HepG2 (cell line): ENCODE measurements at regions not wholly inside any gene's neighbourhood (a gene's known extent, or its start where the extent isn't known, plus 50 kb on each side); places are given as distances from the start of the nearest gene placed in this dataset.

ENCODE experiments used
- ATAC-seq: fragments of 200-7000 bp; cut with Tn5 transposase; 3 replicates; pipeline ENCODE4 v1.9.1; 2020; ENCODE audit warnings: mild to moderate bottlenecking, moderate library complexity
- BruUV-seq: library from RNA; stranded (reverse); fragments of 400-500 nt; replicated peaks from 2 replicates; lab custom pipeline; 2021; lab: Mats Ljungman, UMichigan
- CTCF ChIA-PET: fragments of 300-600 bp; formaldehyde crosslinking; extraction: SDS; loops from one replicate; lab custom pipeline; 2021; ENCODE audit warnings: low total read pairs, inconsistent platforms, low intra/inter-chr PET ratio; lab: Yijun Ruan, JAX
- POLR2A ChIA-PET: fragments of 350-600 bp; sonication (Branson Sonifier 250); formaldehyde crosslinking; loops from one replicate; lab custom pipeline; 2020; ENCODE audit warnings: antibody characterized with exemption, inconsistent platforms; lab: Yijun Ruan, JAX
- DNase-seq: peaks from one replicate; pipeline ENCODE4 v3.0.0-alpha.2; 2015; ENCODE audit warnings: low spot score
- FAIRE-seq: peaks from 3 replicates; lab custom pipeline; 2011; peaks lifted over from hg19 to GRCh38; lab: Jason Lieb, UNC
- H2AFZ ChIP-seq: one replicate; pipeline ENCODE4 v1.6.1; 2011; ENCODE audit warnings: low read length, inconsistent platforms
- H3K27ac ChIP-seq: fragments of 300-600 bp; 3 replicates; pipeline ENCODE4 v1.8.0; 2011; ENCODE audit warnings: mixed run types, mild to moderate bottlenecking, mixed read lengths, low read length, inconsistent platforms; ENCODE audit not compliant: insufficient read depth; ENCODE audit errors: extremely low read length
- H3K27me3 ChIP-seq, 2 experiments: fragments of 200-600 bp in 1 of 2; 2 replicates in 1 of 2; 3 replicates in 1 of 2; pipeline versions ENCODE4 v1.6.0 to v1.8.0; 2011; ENCODE audit warnings: low read length in 2 of 2, mild to moderate bottlenecking in 2 of 2, moderate library complexity in 2 of 2, inconsistent platforms in 1 of 2; ENCODE audit not compliant: insufficient read depth in 2 of 2, control insufficient read depth in 1 of 2
- H3K36me3 ChIP-seq, 2 experiments: fragments of 200-600 bp in 1 of 2; replicated peaks in 1 of 2; 2 replicates in 1 of 2; 3 replicates in 1 of 2; pipeline versions ENCODE4 v1.5.1 to v1.8.0; 2011; ENCODE audit warnings: low read length in 2 of 2, inconsistent platforms in 1 of 2; ENCODE audit not compliant: insufficient read depth in 2 of 2, control insufficient read depth in 1 of 2
- H3K4me1 ChIP-seq: 2 replicates; pipeline ENCODE4 v1.5.1; 2012; ENCODE audit warnings: low read length, inconsistent platforms; ENCODE audit not compliant: insufficient read depth
- H3K4me2 ChIP-seq: 2 replicates; pipeline ENCODE4 v1.6.0; 2011; ENCODE audit warnings: low read depth, low read length, inconsistent platforms
- H3K4me3 ChIP-seq, 3 experiments: fragments of 200-600 bp in 1 of 3; sonication (generic), shearing (Covaris generic) in 1 of 3; replicated peaks in 1 of 3; 2 replicates each; pipeline ENCODE4 v1.5.1; 2011 to 2016; ENCODE audit warnings: low read length in 3 of 3, inconsistent platforms in 2 of 3, low read depth in 2 of 3, mild to moderate bottlenecking in 2 of 3, control low read depth in 1 of 3, mixed read lengths in 1 of 3; ENCODE audit not compliant: insufficient read depth in 1 of 3
- H3K79me2 ChIP-seq: one replicate; pipeline ENCODE4 v1.6.1; 2011; ENCODE audit warnings: low read length, inconsistent platforms; ENCODE audit not compliant: insufficient read depth
- H3K9ac ChIP-seq: 2 replicates; pipeline ENCODE4 v1.6.0; 2011; ENCODE audit warnings: mild to moderate bottlenecking, low read depth, low read length, inconsistent platforms; ENCODE audit not compliant: insufficient read depth
- H3K9me3 ChIP-seq: 2 replicates; pipeline ENCODE4 v1.5.1; 2012; ENCODE audit warnings: mild to moderate bottlenecking, low read length
- H4K20me1 ChIP-seq: 2 replicates; pipeline ENCODE4 v1.6.0; 2011; ENCODE audit warnings: inconsistent platforms, mild to moderate bottlenecking, low read length, moderate library complexity; ENCODE audit not compliant: insufficient read depth
- AKAP8 ChIP-seq: sonication (generic); formaldehyde crosslinking; IDR thresholded peaks from 2 replicates; pipeline ENCODE4 v1.5.1; 2020; ENCODE audit warnings: mild to moderate bottlenecking, missing genetic modification reagents
- ARNTL ChIP-seq: sonication (generic); formaldehyde crosslinking; IDR thresholded peaks from 2 replicates; pipeline ENCODE4 v1.4.0; 2020; ENCODE audit warnings: mild to moderate bottlenecking, missing genetic modification reagents
- ATF7-NPFF ChIP-seq: sonication (generic); formaldehyde crosslinking; IDR thresholded peaks from 2 replicates; pipeline ENCODE4 v1.8.1; 2023; ENCODE audit warnings: mild to moderate bottlenecking, low read depth, missing genetic modification reagents, moderate library complexity
- BRD4 ChIP-seq: sonication (generic); formaldehyde crosslinking; IDR thresholded peaks from 2 replicates; pipeline ENCODE4 v1.4.0; 2020; ENCODE audit warnings: missing genetic modification reagents
- HNRNPK ChIP-seq: fragments of 200-400 bp; formaldehyde crosslinking; IDR thresholded peaks from 2 replicates; pipeline ENCODE4 v1.6.1; 2018; ENCODE audit warnings: low read length, low read depth, moderate library complexity, mild to moderate bottlenecking; ENCODE audit not compliant: poor library complexity, severe bottlenecking
- MYC ChIP-seq: sonication (generic); formaldehyde crosslinking; IDR thresholded peaks from 2 replicates; pipeline ENCODE4 v1.9.0; 2021; ENCODE audit warnings: missing genetic modification reagents, borderline replicate concordance
- NR2C2 ChIP-seq: sonication (generic); formaldehyde crosslinking; IDR thresholded peaks from 2 replicates; pipeline ENCODE4 v1.4.0; 2020; ENCODE audit warnings: missing genetic modification reagents, mild to moderate bottlenecking, moderate library complexity, borderline replicate concordance
- NR2F6 ChIP-seq, 2 experiments: IDR thresholded peaks; 2 replicates each; pipeline ENCODE4 v1.6.1; 2016; ENCODE audit warnings: antibody characterized with exemption in 1 of 2, mild to moderate bottlenecking in 1 of 2
- SALL1 ChIP-seq: sonication (generic); formaldehyde crosslinking; IDR thresholded peaks from 2 replicates; pipeline ENCODE4 v1.8.0; 2022; ENCODE audit warnings: mild to moderate bottlenecking, missing genetic modification reagents
- SAP130 ChIP-seq: IDR thresholded peaks from 2 replicates; pipeline ENCODE4 v1.6.1; 2016; ENCODE audit warnings: low read depth
- SKI ChIP-seq: fragments of 450-650 bp; IDR thresholded peaks from one replicate; pipeline ENCODE4 v1.6.1; 2018; ENCODE audit warnings: mild to moderate bottlenecking; ENCODE audit not compliant: partially characterized antibody
- SOX5 ChIP-seq: IDR thresholded peaks from 2 replicates; pipeline ENCODE4 v1.6.1; 2016; ENCODE audit warnings: borderline replicate concordance
- ZFX ChIP-seq: sonication (generic); formaldehyde crosslinking; IDR thresholded peaks from 2 replicates; pipeline ENCODE4 v1.4.0; 2020; ENCODE audit warnings: mild to moderate bottlenecking, low read depth, missing genetic modification reagents, moderate library complexity
- ZFY ChIP-seq: sonication (generic); formaldehyde crosslinking; IDR thresholded peaks from 2 replicates; pipeline ENCODE4 v1.4.0; 2020; ENCODE audit warnings: missing genetic modification reagents
- ZNF317 ChIP-seq: sonication (generic); formaldehyde crosslinking; IDR thresholded peaks from 2 replicates; pipeline ENCODE4 v1.5.0; 2020; ENCODE audit warnings: mild to moderate bottlenecking, missing genetic modification reagents
- ZNF335 ChIP-seq: sonication (generic); formaldehyde crosslinking; IDR thresholded peaks from 2 replicates; pipeline ENCODE4 v1.4.0; 2020; ENCODE audit warnings: missing genetic modification reagents
- ZNF761 ChIP-seq: sonication (generic); formaldehyde crosslinking; conservative IDR thresholded peaks from 2 replicates; pipeline ENCODE4 v1.4.0; 2020; ENCODE audit warnings: mild to moderate bottlenecking, missing genetic modification reagents
- ZNF782 ChIP-seq: sonication (generic); formaldehyde crosslinking; IDR thresholded peaks from 2 replicates; pipeline ENCODE4 v1.4.0; 2020; ENCODE audit warnings: missing genetic modification reagents, mild to moderate bottlenecking, borderline replicate concordance
- WGBS: methylation state at CpG from one replicate; pipeline ENCODE4 v1.1.6; 2017; ENCODE audit warnings: low lambda C conversion rate; 5-methylcytosine and 5-hydroxymethylcytosine counted together
- in situ Hi-C: cut with HindIII; loops from 2 replicates; pipeline ENCODE4 v1.10.0; 2017; ENCODE audit warnings: low pct_unique_long_range_greater_than_20kb; ENCODE audit not compliant: extremely low pct_ligation_motif_present
- intact Hi-C: fragments of 100-400 bp; cut with micrococcal nuclease; formaldehyde crosslinking; loops from one replicate; pipeline ENCODE4 v1.10.0; 2022; ENCODE audit not compliant: unreplicated experiment
- TF ChIP-seq, protein P1 (sequence below): sonication (generic); formaldehyde crosslinking; IDR thresholded peaks from 2 replicates; pipeline ENCODE4 v1.4.0; 2020; ENCODE audit warnings: mild to moderate bottlenecking, low read depth, missing genetic modification reagents
- TF ChIP-seq, protein P2 (sequence below): sonication (generic); formaldehyde crosslinking; IDR thresholded peaks from 2 replicates; pipeline ENCODE4 v1.5.0; 2020; ENCODE audit warnings: mild to moderate bottlenecking, missing genetic modification reagents, borderline replicate concordance
- TF ChIP-seq, protein P3 (sequence below): sonication (generic); formaldehyde crosslinking; conservative IDR thresholded peaks from 2 replicates; pipeline ENCODE4 v1.8.1; 2023; ENCODE audit warnings: missing genetic modification reagents

DNA sequence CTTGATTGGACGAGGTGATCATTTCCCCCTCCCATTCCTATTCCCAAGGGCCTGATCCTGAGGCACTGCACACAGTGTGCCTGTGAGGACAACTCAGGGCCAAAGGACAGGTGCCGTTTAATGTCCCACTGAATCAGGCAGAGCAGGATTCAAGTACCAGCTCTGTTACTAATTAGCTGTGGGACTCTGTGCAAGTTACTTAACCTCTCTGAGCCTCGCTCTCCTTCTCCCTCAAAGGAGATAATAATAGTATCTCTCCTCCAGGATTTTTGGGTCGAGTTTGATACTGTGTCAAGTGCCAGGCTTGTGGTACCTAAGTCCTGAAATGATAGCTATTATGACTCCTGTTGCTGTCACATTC, 86.8 kb upstream of the NKD1 start:
- DNase-seq (no peak), FAIRE-seq (no peak), ATAC-seq (peak; percentile 7; the same call in 1 of the 3 replicates)
- H3K4me2 ChIP-seq, result peak overlapping the region; percentile 52
- no peak overlapping the region for H3K4me3 ChIP-seq
- intact Hi-C loops, result no loop called here
- CTCF ChIA-PET, result no interaction called here
- H3K27me3 ChIP-seq, result no peaks in the 10 kb centered on the region
- H3K9ac ChIP-seq, result peak overlapping the region; percentile 23; the same call in 1 of the 2 replicates
- no TSS peak for BruUV-seq
- H4K20me1 ChIP-seq, result no peaks in the 10 kb centered on the region
- no peak overlapping the region for H2AFZ ChIP-seq
- no peaks in the 10 kb centered on the region for H3K36me3 ChIP-seq
- H3K4me1 ChIP-seq, result peaks cover 72% of the 10 kb centered on the region
- POLR2A ChIA-PET, result interaction anchor here (1.1 to 9.6 kb wide), 5 partner anchors 11 to 86 kb away, joined by 3 to 66 read pairs (median 11); partner anchors contain the start of gene NKD1
- in situ Hi-C loops, result no loop called here
- peak overlapping the region; percentile 51 for H3K27ac ChIP-seq
- H3K9me3 ChIP-seq, result no peaks in the 10 kb centered on the region
- WGBS, result 52% methylated on average over 4 of the region's 4 CpGs
- H3K79me2 ChIP-seq, result no peaks in the 10 kb centered on the region
- 0 out of 2 replicates have a peak, but pooled peaks have one; percentile 9 for TF ChIP-seq BRD4 (CRISPR knock-in tag)
- TF ChIP-seq ZNF335 (CRISPR knock-in tag), result no peak
- 0 out of 2 replicates have a peak, but pooled peaks have one; percentile 55 for TF ChIP-seq ZNF761 (CRISPR knock-in tag)
- TF ChIP-seq, protein P1, sequence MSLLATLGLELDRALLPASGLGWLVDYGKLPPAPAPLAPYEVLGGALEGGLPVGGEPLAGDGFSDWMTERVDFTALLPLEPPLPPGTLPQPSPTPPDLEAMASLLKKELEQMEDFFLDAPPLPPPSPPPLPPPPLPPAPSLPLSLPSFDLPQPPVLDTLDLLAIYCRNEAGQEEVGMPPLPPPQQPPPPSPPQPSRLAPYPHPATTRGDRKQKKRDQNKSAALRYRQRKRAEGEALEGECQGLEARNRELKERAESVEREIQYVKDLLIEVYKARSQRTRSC (CRISPR knock-in tag), result no peak
- TF ChIP-seq, protein P2, sequence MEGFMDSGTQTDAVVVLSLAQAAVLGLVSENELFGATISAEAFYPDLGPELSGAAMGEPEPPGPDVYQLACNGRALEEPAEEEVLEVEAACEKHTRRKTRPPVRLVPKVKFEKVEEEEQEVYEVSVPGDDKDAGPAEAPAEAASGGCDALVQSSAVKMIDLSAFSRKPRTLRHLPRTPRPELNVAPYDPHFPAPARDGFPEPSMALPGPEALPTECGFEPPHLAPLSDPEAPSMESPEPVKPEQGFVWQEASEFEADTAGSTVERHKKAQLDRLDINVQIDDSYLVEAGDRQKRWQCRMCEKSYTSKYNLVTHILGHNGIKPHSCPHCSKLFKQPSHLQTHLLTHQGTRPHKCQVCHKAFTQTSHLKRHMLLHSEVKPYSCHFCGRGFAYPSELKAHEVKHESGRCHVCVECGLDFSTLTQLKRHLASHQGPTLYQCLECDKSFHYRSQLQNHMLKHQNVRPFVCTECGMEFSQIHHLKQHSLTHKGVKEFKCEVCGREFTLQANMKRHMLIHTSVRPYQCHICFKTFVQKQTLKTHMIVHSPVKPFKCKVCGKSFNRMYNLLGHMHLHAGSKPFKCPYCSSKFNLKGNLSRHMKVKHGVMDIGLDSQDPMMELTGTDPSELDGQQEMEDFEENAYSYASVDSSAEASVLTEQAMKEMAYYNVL (CRISPR knock-in tag), result 0 out of 2 replicates have a peak, but pooled peaks have one; percentile 18
- no peak for TF ChIP-seq SOX5 (CRISPR knock-in tag)
- 0 out of 2 replicates have a peak, but pooled peaks have one; percentile 4 for TF ChIP-seq MYC
- no peak for TF ChIP-seq SKI
- TF ChIP-seq ZNF317 (CRISPR knock-in tag), result no peak
- 0 out of 2 replicates have a peak, but pooled peaks have one; percentile 67 for TF ChIP-seq ATF7-NPFF
- TF ChIP-seq ZFX (CRISPR knock-in tag), result peak; percentile 49; the same call in 1 of the 2 replicates
- TF ChIP-seq SAP130 (CRISPR knock-in tag), result 0 out of 2 replicates have a peak, but pooled peaks have one; percentile 7
- TF ChIP-seq HNRNPK, result no peak
- TF ChIP-seq ZFY (CRISPR knock-in tag), result 0 out of 2 replicates have a peak, but pooled peaks have one; percentile 12
- no peak for TF ChIP-seq ARNTL (CRISPR knock-in tag)
- TF ChIP-seq NR2F6 (IDR thresholded peaks at IDR 0.05), result 0 out of 2 replicates have a peak, but pooled peaks have one; percentile 1
- TF ChIP-seq NR2F6 (CRISPR knock-in tag; IDR thresholded peaks at IDR 0.05), result no peak
- peak; percentile 30; the same call in 1 of the 2 replicates for TF ChIP-seq SALL1 (CRISPR knock-in tag)
- TF ChIP-seq, protein P3, sequence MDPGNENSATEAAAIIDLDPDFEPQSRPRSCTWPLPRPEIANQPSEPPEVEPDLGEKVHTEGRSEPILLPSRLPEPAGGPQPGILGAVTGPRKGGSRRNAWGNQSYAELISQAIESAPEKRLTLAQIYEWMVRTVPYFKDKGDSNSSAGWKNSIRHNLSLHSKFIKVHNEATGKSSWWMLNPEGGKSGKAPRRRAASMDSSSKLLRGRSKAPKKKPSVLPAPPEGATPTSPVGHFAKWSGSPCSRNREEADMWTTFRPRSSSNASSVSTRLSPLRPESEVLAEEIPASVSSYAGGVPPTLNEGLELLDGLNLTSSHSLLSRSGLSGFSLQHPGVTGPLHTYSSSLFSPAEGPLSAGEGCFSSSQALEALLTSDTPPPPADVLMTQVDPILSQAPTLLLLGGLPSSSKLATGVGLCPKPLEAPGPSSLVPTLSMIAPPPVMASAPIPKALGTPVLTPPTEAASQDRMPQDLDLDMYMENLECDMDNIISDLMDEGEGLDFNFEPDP, result no peak
- 0 out of 2 replicates have a peak, but pooled peaks have one; percentile 6 for TF ChIP-seq AKAP8 (CRISPR knock-in tag)
- 0 out of 2 replicates have a peak, but pooled peaks have one; percentile 33 for TF ChIP-seq ZNF782 (CRISPR knock-in tag)
- TF ChIP-seq NR2C2 (CRISPR knock-in tag), result 0 out of 2 replicates have a peak, but pooled peaks have one; percentile 16
